Testis (tissue), 2 donors: ENCODE measurements at regions not wholly inside any gene's neighbourhood (a gene's known extent, or its start where the extent isn't known, plus 50 kb on each side); places are given as distances from the start of the nearest gene placed in this dataset.

Experiments
- CTCF ChIP-seq, 3 experiments: fragments of 450-650 bp in 2 of 3; fragments of 200-600 bp in 1 of 3; sonication (generic) in 1 of 3; IDR thresholded peaks; one replicate each; pipeline ENCODE4 v1.5.1; 2016 to 2019; ENCODE audit warnings: antibody characterized with exemption in 3 of 3, mild to moderate bottlenecking in 2 of 3, moderate library complexity in 1 of 3
- POLR2A ChIP-seq: fragments of 450-650 bp; IDR thresholded peaks from one replicate; pipeline ENCODE4 v1.6.1; 2017; ENCODE audit warnings: antibody characterized with exemption, mild to moderate bottlenecking, moderate library complexity

DNA sequence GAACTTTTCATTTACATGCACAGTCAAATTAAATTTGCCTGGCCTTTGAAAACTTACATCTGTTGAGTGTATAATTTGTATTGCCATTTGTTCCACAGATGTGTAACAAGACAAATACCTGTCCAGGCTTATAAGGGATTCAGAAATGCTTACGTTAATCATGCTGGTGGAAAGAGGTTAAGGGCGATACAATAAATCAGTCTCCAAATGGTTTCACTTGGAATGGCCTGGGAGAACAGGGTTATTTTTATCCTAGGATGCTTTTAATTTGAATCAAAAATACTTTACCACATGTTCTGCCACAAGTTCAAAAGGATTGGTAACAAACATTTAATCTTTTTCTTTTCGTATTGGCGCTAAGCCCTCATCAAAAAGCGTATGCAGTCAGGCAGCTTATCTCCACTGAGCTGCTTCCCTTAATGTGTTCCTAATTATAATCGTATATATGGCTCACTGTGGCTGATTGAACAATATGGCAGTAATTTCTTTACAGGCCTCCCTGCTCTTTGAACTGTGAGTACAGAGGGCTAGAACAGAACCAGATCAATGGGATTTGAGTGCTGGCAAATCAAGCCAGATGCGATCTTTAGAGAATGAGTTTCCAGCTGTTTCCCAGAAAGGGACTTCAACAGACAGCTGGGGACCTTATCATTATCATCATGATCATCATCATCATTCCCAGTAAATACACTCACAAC is 425.7 kb downstream of the SPRY2 start:
- TF ChIP-seq CTCF (IDR thresholded peaks at IDR 0.05) (no peak), POLR2A (no peak)
